ENCODE measurements at regions not wholly inside any gene's neighbourhood (a gene's known extent, or its start where the extent isn't known, plus 50 kb on each side); places are given as distances from the start of the nearest gene placed in this dataset.

- H3K27ac ChIP-seq = no peak overlapping the region
- H3K4me3 ChIP-seq = no peak overlapping the region
- no peaks in the 10 kb centered on the region for H3K9me3 ChIP-seq
- no peak for TF ChIP-seq CTCF (IDR thresholded peaks at IDR 0.05)
- WGBS, 3 donors = 81 to 94% (median 87%) methylated on average over 2 of the region's 2 CpGs
- H3K27me3 ChIP-seq (ENCODE audit: insufficient read depth in 3 of 3, low read length in 2 of 3) = no peaks in the 10 kb centered on the region
- intact Hi-C loops (cut with DNase I) = no loop called here
- no peaks in the 10 kb centered on the region for H3K4me1 ChIP-seq
- DNase-seq (no peak), ATAC-seq (no peak)
- no peaks in the 10 kb centered on the region for H3K36me3 ChIP-seq (ENCODE audit: insufficient read depth in 1 of 2, low read depth in 1 of 2)
Measured at GRCh38 chr18:56246916-56247315, 391.5 kb downstream of the TXNL1 start.

GRCh38 chr18:56245866-56246580 lies 392.4 kb downstream of the TXNL1 start:
- intact Hi-C loops (cut with DNase I) = no loop called here
- Histone ChIP-seq H3K4me3 (no peak overlapping the region), H3K9me3 (no peaks in the 10 kb centered on the region), H3K4me1 (no peaks in the 10 kb centered on the region), H3K27ac (no peak overlapping the region), H3K36me3 (ENCODE audit: insufficient read depth in 1 of 2, low read depth in 1 of 2) (no peaks in the 10 kb centered on the region), H3K27me3 (ENCODE audit: insufficient read depth in 3 of 3, low read length in 2 of 3) (no peaks in the 10 kb centered on the region)
- DNase-seq = no peak
- TF ChIP-seq CTCF (IDR thresholded peaks at IDR 0.05) = no peak
- 11 to 23% (median 16%) methylated on average over 5 of the region's 5 CpGs for WGBS, 3 donors
- no peak for ATAC-seq

GRCh38 chr18:56240405-56240804 lies 398.0 kb downstream of the TXNL1 start:
- 94 to 96% (median 96%) methylated on average over 3 of the region's 3 CpGs for WGBS, 3 donors
- no peak overlapping the region for H3K4me3 ChIP-seq
- no peaks in the 10 kb centered on the region for H3K9me3 ChIP-seq
- H3K27ac ChIP-seq = no peak overlapping the region
- intact Hi-C loops (cut with DNase I) = no loop called here
- no peak for DNase-seq
- no peaks in the 10 kb centered on the region for H3K36me3 ChIP-seq (ENCODE audit: insufficient read depth in 1 of 2, low read depth in 1 of 2)
- ATAC-seq = no peak
- H3K27me3 ChIP-seq (ENCODE audit: insufficient read depth in 3 of 3, low read length in 2 of 3) = no peaks in the 10 kb centered on the region
- no peak for TF ChIP-seq CTCF (IDR thresholded peaks at IDR 0.05)
- no peaks in the 10 kb centered on the region for H3K4me1 ChIP-seq

- DNase-seq = no peak
- TF ChIP-seq CTCF (IDR thresholded peaks at IDR 0.05) = no peak
- intact Hi-C loops (cut with DNase I) = no loop called here
- H3K27ac ChIP-seq = no peak overlapping the region
- H3K36me3 ChIP-seq (ENCODE audit: insufficient read depth in 1 of 2, low read depth in 1 of 2) = no peaks in the 10 kb centered on the region
- WGBS, 3 donors = 86 to 99% (median 87%) methylated on average over 3 of the region's 3 CpGs
- H3K4me3 ChIP-seq = no peak overlapping the region
- ATAC-seq = no peak
- no peaks in the 10 kb centered on the region for H3K9me3 ChIP-seq
- H3K27me3 ChIP-seq (ENCODE audit: insufficient read depth in 3 of 3, low read length in 2 of 3) = no peaks in the 10 kb centered on the region
- no peaks in the 10 kb centered on the region for H3K4me1 ChIP-seq
Measured at GRCh38 chr18:56238576-56238975, 399.8 kb downstream of the TXNL1 start.

GRCh38 chr18:56235481-56236013 lies 402.8 kb downstream of the TXNL1 start:
- DNase-seq (no peak), ATAC-seq (no peak)
- no peaks in the 10 kb centered on the region for H3K36me3 ChIP-seq (ENCODE audit: insufficient read depth in 1 of 2, low read depth in 1 of 2)
- no peak overlapping the region for H3K27ac ChIP-seq
- H3K4me3 ChIP-seq = no peak overlapping the region
- TF ChIP-seq CTCF (IDR thresholded peaks at IDR 0.05) = no peak
- peaks cover 4% of the 10 kb centered on the region for H3K9me3 ChIP-seq
- no peaks in the 10 kb centered on the region for H3K27me3 ChIP-seq (ENCODE audit: insufficient read depth in 3 of 3, low read length in 2 of 3)
- intact Hi-C loops (cut with DNase I) = no loop called here
- no peaks in the 10 kb centered on the region for H3K4me1 ChIP-seq
- WGBS, 3 donors = 28 to 40% (median 32%) methylated on average over 8 of the region's 8 CpGs

All from psoas muscle (tissue), 7 donors.